ENCODE measurements at regions not wholly inside any gene's neighbourhood (a gene's known extent, or its start where the extent isn't known, plus 50 kb on each side); places are given as distances from the start of the nearest gene placed in this dataset.

DNA sequence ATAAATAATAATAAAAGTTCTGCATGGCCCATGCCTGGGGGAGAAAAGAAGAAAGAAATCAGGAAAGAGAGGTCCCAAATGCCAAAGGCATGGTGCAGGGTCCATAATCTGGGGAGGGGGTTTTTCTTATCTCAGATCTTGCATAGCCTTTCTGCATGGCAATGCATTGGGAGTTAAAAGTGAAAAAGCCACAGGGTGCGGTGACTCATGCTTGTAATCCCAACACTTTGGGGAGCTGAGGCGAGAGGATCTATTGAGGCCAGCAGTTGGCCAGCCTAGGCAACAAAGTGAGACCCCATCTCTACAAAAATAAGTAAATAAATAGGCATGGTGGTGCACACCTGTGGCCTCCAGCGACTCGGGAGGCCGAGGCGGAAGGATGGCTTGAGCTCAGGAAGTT lies 76.8 kb upstream of the GATA2 start:
- peak; percentile 28 for DNase-seq

DNA sequence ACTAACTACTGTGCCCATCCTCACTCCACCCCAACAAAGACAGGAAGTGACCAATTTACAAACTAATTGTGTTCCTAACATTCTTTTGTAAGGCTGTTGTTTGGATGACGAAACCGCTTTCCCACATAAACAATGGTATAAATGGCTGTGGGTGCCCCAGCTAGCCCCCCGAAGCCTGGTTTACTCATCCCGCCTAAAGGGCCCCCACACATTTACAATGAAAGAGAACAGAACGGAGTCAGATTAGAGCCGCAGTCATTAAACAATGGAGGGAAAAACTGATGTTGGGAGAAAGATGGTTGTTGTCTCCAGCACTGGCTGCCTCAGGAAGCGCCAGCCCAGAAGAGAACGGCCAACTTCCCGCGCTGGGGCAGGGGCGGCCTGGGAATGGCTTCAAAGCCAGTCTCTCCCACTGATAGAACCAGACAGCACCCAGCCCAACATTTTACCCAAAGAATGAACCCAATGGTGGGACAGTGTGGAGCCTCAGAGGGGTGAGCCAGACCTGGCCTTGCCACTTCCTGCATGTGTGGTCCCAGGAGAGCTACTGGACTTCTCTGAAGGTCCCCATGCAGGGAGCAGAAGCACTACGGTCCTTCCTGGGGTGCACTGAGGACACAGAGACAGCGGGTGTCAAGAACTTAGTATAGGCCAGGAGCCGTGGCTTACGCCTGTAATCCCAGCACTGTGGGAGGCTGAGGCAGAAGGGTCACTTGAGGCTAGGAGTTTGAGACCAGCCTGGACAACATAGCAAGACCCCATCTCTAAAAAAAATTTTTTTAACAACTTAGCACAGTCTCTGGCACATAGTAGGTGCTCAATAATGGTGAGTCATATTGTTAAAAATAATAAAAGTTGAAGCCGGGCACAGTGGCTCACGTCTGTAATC lies 75.8 kb upstream of the GATA2 start:
- DNase-seq: no peak

DNA sequence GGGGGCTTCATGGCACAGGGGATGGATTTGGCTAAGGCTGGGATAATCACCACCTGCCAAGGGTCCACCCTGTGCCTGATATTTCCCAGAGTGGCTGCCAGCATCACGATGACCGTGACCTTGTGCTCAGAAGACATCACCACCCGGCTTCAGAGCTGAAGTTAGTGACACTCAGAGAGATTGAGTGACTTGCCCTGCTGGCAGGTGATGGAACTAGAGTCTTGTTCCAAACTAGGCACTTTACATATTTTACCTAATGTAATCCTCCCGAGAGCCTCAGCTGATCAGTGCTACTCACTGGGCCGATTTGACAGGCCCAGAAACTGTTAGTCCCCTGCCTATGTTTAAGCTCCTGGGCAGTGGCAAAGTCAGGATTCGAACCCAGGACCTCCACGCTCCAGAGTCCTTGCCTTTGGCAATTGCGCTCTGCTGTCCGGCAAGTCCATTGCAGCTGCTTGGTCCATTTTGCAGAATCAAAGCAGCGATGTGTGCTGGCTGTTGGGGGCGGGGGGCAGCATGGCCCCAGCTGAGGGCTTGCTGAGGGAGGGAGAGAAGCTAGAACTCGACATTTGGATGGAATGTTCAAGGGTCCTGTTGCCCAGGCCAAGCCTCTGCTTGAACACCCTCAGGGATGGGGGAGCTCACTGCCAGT lies 74.8 kb upstream of the GATA2 start:
- DNase-seq: no peak

DNA sequence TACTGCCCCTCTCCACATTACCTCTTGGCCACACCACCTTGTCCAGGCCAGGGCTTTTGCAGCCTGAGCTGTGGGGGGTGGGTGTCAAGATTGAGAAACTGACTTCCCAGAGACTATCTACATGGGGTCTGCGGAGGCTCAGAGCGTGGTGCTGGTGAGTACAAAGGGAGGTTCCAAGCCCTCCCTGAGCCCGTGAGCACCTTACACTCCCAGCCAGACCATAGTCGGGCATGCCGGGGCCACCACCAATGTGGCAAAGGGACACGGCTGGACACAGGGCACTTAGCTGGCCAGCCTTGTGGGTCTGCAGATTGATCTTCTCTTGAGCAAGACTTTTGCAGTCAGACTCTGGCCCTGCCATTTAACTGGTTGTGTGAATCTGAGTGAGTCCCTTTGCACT lies 74.1 kb upstream of the GATA2 start:
- DNase-seq: no peak

DNA sequence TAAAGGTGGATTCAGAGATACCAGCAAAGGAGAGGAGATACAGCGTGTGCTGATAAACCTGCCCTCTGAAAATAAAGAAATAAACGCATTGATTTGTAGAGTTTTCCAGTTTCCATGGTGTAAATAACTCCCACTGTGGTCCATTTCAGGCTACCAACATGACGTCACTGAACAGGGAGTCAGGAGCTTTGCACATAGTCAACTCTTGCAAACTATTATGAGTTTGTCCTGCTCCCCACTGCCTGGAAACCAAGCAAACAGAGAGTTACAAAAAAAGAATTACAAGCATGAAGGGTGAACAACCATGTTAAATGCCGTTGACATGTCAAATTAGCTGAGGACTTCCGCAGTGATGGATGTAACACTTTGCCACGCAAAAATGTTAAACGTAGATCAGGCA lies 70.4 kb upstream of the GATA2 start:
- DNase-seq: no peak

DNA sequence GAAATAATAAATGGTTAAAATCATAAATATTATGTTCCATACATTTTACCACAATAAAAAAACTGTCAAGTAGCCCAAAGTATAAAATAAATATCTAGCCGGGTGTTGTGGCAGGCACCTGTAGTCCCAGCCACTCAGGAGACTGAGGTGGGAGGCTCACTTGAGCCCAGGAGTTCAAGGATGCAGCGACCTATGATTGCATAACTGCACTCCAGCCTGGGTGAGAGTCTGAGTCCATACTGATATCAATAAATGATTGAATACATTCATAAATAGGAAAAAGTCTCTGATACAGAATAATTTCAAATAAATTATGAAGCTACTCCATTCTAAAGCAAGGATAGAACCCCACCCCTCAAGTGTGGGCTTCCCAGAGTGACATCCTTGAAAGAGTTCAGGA lies 68.5 kb upstream of the GATA2 start:
- no peak for DNase-seq

DNA sequence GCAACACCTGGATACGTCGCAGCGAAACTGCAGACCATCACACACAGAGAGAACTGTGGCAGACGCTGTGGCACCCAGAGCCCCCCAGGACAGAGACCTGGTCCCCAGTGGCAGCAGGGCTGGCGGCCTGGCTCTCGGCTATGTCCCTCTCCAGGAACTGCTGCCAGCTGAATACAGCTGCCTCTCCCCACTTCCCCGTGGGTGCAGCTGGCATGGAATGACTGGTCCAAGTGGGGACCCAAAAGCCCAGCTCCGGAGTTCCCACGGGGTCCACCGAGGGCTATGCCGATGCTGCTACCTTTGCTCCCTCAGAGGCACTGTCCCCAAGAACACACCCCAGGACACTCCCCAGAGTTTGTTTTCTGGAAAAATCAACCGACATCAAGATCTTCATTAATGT lies 67.8 kb upstream of the GATA2 start:
- no peak for DNase-seq

DNA sequence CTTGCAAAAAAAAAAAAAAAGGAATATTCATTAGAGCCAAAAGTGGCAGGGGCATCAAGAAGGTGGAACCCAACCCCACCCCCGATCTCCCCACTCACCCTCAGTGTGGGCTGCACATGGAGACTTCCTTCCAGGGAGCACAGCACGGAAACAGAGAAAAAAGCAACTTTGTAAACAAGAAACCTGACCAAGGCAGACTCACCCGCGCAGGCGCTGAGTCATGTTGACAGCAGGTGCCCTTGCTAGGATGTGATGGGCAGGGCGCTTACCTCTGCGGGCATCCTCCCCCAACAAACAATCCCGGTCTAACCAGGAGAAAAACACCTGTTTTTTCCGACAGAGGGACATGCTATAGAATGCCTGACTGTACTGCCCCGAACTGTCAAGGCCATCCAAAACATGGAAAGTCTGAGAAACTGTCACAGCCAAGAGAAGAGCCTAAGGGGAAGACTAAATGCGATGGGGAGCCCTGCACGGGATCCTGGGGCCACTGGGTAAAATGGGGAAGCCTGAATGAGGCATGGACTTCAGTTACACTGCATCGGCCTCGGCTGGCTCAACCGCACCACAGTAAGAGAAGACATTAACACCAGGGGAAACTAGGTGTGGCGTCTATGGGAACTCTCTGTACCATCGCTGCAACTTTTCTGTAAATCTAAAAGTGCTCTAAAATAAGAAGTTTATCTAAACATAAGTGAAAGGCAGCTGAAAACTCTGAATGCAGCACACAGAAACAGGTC lies 66.7 kb upstream of the GATA2 start:
- DNase-seq: no peak

DNA sequence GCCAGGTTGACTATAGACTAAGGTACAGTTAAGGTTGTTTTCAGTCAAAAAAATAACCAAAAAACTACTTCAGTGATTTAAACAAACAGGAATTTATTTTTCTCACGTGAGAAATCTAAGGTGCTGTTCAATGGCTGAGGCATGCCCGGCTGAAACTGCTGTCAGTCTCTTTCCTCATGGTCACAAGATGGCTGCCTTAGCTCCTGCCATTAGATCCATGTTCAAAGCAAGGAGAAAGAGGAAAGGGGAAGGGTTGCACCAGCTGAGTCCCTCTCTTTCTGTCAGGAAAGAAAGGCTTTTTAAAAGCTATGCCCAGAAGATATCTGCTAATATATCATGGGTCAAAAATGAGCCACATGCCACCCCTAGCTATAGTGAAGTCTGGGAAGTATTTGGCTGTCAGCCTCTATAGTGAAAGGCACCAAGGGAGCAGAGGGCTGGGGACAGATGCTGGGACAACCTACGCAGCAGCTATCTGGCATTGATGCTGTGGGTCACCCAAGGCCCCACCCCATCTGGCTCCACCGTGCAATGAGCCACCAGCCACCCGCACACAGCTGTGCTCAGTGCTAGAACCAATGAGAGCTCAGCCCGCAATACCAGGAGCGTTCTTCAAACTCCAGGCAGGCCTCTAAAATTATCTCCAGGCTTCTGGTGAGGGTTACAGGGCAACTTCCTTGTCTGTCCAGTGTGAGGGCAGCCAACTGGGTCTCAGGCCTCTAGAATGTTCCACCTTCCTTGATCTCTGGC lies 64.7 kb upstream of the GATA2 start:
- no peak for DNase-seq

DNA sequence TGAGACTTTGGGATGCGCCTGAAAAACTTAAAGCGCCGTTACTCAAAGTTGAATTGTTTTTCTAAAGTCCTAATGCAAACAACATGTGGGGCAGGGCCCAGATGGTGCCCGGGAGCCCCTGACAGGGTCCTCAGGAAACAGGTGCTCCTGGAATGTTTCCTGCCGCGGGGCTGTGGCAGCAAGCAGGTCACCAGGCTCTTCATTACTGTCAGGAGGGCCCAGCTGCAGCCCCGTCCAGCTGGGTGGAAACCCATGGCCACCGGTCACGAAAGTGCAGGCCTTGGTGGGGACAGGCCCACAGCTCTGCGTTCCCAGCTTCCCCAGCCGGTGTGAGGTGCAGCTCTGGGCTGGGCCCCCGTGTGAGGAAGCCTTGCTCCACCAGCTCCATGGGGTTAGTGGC lies 63.9 kb upstream of the GATA2 start:
- DNase-seq: no peak

DNA sequence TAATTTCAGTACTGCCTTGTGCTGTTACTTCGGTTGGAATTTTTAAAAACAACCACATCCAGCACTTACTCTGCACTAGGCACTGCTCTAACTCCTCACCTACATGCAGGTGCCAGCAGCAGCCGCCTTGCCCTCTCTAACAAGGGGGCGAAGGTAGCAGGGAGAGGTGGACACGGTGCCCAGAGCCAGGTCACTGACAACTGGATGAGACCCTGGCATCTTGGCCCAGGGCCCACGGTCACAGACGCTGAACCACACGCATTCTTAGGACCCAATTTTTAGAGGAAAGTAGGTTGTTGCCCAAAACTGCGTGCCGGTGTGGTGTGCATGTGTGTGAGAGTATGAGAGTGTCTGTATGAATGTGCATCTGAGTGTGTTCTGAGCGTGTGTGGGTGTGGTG lies 63.4 kb upstream of the GATA2 start:
- DNase-seq: no peak

DNA sequence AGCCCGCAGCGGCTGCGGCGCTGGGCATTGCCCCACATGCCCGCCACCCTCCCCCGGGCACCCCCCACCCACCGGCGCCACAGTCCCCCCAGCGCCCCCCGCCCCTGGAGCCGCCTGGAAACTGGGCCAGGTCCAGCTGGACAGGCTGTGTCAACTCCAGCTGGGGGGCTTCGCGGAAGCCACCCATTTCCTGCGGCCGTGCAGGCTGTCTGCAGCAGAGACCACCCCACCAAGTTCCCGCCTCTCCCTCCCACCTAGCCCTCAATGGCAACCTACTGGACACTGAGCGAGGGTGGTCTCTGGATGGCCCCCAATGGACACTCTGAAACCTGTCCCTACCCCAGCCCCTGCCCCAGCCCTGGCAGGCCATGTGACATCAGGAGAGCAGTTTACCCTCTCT lies 62.8 kb upstream of the GATA2 start:
- DNase-seq: no peak

DNA sequence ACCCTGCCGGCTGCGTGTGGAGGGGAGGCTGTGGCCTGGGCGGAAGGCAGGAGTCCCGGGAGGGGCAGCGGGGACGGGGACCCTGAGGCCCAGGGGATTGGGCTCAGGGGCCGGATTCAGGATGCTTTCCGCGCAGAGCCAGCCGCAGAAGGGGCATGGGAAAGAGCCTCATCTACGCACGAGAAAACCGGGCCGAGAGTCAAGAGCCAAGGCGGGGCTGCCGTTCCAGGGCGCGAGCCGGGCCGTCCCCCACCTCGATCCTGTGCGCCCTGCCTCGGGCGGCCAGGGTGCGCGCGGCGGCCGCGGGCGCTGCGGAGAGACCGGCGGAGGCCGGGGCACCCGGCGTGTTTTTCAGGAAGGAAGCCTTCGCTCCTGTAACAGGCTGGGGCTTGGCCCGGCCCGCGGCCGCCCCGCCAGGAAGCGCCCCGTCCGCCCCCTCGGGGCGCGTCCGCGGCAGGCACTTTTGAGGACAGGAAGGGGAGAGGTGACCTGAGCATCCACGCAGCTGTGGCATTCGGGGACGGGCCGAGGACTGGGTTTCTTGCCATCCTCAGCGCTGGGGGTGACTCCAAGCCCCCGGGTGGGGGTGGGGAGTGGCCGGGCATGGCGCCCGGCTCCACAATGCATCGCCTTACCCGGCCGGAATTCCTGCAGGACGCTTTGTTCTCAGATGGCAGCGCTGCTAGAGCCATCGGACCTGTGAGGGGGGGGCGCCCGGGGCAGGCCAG lies 62.3 kb upstream of the GATA2 start:
- DNase-seq: no peak

DNA sequence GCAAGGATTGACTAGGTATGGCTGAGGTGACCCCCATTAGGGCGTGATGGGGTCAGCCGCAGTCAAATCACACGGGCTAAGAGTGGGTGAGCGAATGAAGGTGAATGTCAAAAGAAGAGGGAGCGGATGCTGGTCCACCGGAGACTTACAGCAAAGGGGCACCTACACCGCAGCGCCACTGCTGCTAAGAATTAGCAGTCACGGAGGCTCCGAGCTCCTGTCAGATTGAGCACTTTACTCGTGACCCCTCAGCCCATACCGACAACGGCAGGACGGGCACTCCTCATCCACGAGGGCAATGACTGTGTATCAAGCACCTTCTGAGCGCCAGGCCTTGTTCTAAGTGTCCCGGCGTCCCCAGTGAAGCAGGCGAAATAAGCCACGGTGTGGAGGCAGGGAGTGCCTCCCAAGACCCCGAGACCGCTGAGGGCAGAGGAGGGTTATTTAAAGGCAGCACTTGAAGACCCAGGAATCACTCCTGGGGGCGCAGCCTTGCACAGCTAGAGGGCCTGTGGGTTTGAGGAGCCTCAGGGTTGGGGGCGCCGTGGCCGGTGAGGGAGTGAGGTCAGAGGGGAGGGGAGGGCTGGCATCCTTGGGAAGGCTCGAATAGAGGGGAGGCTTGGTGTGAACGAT lies 61.6 kb upstream of the GATA2 start:
- no peak for DNase-seq

DNA sequence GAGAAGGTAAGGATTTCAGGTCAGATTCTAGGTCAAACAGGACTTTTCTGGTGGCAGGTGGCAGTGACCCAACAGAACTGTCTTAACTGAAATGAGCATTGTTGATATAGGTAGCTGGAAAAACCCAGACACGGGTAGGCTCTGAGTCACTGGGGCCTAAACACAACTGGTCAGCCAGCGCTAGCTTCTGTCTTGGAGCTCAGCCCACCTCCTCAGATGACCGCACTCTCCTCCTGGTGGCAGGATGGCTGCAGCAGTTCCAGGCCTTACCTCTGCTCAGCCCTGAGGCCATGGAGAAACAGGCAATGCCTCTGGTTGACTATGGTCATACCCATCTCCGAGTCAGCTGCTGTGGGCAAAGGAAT lies 61.1 kb upstream of the GATA2 start:
- no peak for DNase-seq

DNA sequence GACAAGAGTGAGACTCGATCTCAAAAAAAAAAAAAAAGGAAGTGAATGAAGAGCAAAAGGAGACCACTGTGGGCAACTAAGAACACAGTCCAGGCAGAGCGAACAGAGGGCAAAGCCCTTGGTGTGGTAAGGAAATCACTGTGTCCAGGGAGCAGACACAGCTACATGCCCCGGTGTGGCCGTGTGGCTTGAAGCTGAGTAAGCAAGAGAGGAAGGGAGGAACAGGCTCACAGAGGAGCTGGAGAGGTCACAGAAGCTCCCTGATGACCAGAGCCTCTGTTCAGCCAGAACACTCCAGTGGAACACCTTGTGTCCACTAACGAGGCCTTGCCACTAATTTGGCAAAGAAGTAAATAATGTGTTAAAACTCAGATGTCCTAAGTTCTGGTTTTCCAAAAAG lies 60.6 kb upstream of the GATA2 start:
- DNase-seq: no peak

DNA sequence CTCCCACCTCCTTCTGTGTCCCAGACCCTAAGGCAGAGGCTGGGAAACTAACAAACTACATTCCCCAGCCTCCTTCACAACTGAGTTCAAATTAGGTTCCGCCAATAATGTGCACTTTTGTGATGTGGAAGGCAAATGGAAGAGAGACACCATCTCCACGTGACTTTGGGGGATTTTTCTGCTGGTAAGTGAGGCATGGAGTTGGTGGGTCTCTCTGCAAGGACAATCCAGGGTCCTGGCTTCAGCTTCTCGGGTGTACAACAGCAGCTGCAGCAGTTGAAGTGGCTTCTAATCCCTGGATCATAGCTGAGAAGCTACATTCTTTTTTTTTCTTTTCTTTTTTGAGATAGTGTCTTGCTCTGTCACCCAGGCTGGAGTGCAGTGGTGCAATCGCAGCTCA lies 58.9 kb upstream of the GATA2 start:
- no peak for DNase-seq

DNA sequence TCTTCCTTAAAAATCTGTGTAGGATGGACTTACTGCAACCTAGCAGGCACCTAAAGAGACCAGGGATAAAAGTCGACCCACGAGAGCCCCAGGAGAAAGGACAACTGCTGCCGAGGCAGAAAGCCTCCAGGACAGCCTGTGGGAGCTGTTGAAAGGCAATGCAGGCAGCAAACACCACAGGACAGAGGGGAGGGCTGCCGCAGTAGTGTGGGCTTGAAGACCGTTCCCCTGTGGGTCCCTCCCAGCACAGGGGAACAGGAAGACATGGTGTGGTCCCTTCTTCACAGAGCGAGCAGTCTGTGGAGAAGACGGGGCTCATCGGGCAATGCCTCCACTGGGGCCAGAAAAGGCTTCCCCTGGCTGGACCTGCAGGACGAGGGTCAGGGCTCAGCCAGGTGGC lies 58.5 kb upstream of the GATA2 start:
- no peak for DNase-seq

DNA sequence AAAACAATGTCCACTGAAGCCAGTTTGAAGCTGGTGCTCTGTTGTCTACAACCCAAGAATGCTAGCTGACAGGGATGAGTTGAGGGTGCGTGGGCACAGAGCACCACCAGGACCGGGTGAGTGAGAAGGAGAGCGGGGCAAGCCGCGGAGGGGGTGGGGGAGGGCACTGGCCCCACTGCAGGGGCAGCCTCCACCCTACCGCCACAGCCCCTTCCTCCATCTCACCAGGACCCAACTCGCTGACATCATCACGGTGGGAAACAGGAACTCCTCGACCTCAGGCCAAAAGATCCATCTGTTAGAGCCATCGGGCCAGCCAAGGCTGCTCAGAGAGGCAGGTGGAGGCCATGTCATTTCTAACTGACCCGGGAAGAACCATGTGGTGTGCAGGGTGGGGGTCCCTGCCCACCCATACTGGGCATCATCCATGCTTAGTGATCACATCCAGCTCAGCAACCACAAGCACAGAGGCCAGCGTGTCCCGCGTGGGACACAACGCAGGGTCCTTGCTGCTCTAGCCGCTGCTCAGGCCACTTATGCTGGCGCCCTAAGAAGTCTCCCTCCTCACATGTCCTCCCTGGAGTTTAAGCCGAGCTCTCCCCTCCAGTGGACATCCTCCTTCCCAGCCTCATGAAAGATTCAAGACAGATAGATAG lies 57.6 kb upstream of the GATA2 start:
- DNase-seq: no peak

DNA sequence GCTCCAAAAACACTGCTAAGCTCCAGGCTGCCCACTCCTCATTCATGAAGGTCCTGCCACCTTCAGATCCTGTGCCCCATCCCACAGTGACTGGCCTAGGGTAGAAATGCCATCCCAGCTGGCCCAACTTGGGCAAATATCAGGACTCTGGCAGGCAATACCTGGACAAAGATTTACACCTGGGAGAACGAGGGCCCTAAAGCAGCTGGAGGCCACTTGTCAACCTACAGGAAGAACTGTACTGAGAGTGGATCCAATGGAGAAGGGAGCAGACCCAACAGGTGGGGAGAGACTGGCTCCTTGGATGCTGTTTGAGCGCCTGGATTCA lies 57.1 kb upstream of the GATA2 start:
- DNase-seq: no peak

DNA sequence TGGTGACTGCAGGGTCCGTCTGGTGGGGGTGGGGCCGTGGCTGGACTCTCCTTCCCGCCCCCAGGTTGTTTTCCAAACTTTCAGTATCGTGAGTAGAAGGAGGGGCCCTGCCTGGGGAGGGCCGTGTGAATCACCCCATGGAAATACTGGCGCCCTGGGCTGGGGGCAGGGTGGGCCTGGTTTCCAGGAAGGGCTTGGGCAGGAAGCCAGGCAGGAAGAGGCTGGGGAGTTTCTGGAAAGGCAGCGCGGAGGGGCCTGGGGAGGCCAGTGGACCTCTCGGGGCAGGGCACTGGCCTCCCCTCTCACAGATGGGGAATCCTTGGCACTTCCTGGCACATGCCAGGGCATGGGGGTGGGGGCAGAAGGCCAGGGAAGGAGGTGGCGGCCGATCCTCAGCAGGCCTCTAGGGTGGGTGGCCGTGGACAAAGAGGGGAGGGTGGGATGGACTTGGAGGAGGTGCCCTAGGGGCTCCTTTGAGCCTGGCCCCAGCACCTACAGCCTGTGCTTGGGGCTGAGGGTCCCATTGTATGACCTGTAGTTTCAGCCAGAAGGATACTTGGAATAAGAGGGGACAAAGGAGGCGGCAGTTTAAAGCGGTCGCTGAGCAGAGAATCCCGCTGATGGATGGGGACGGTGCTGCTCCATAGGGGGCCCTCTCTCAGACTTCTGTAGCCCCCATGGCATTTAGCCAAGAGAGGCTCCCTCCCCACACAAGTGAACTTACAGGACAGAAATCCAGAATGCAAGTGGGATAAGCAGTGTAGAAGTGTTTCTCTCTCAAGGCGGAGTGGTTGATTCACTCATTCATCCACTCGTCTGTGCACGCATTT lies 56.5 kb upstream of the GATA2 start:
- DNase-seq: no peak

All from MV-4-11 (cell line).